SK-N-MC (cell line): ENCODE measurements at regions not wholly inside any gene's neighbourhood (a gene's known extent, or its start where the extent isn't known, plus 50 kb on each side); places are given as distances from the start of the nearest gene placed in this dataset.

Experiments used
- EZH2 ChIP-seq: fragments of 200-600 bp; sonication (generic); IDR thresholded peaks from one replicate; pipeline ENCODE4 v1.6.1; 2017; ENCODE audit warnings: antibody characterized with exemption
- FOXP2 ChIP-seq: optimal IDR thresholded peaks from 2 replicates; pipeline ENCODE3; 2011; ENCODE audit warnings: mild to moderate bottlenecking, moderate library complexity; ENCODE audit not compliant: insufficient read depth; ENCODE audit errors: extremely low read length, control extremely low read depth

- no peak for TF ChIP-seq EZH2
- TF ChIP-seq FOXP2 = no peak
Measured at GRCh38 chr6:81906041-81906440, 153.6 kb upstream of the TENT5A start.
